ENCODE measurements at regions not wholly inside any gene's neighbourhood (a gene's known extent, or its start where the extent isn't known, plus 50 kb on each side); places are given as distances from the start of the nearest gene placed in this dataset.

- H3K27me3 ChIP-seq (replicated peaks in 1 of 7), result peaks cover 0 to 28% (median 0%) of the 10 kb centered on the region in 7 donors
- no peak overlapping the region for H3K27ac ChIP-seq
- intact Hi-C loops (cut with DNase I; ENCODE audit: low total_unique reads), result no loop called here
- no peak overlapping the region for H3K4me3 ChIP-seq
- no peaks in the 10 kb centered on the region for H3K4me1 ChIP-seq
- TF ChIP-seq POLR2AphosphoS5 (IDR thresholded peaks at IDR 0.05) (no peak), CTCF (IDR thresholded peaks at IDR 0.05 in 8 of 11, conservative IDR thresholded peaks at IDR 0.05 in 3 of 11) (no peak), POLR2A (IDR thresholded peaks at IDR 0.05) (no peak)
- DNase-seq, result no peak
- no peaks in the 10 kb centered on the region for H3K36me3 ChIP-seq
- no peaks in the 10 kb centered on the region for H3K9me3 ChIP-seq
- 79 to 92% (median 84%) methylated on average over 4 of the region's 4 CpGs for WGBS, 5 donors
These were observed 127.2 kb downstream of the UTP18 start for GRCh38 chr17:51387582-51387981.

- Histone ChIP-seq H3K27ac (no peak overlapping the region), H3K36me3 (no peaks in the 10 kb centered on the region), H3K4me1 (no peaks in the 10 kb centered on the region), H3K9me3 (no peaks in the 10 kb centered on the region), H3K4me3 (no peak overlapping the region), H3K27me3 (replicated peaks in 1 of 7) (peaks cover 0 to 28% (median 0%) of the 10 kb centered on the region in 7 donors)
- no peak for TF ChIP-seq CTCF (IDR thresholded peaks at IDR 0.05 in 8 of 11, conservative IDR thresholded peaks at IDR 0.05 in 3 of 11)
- no peak for TF ChIP-seq POLR2A (IDR thresholded peaks at IDR 0.05)
- no peak for TF ChIP-seq POLR2AphosphoS5 (IDR thresholded peaks at IDR 0.05)
- WGBS, 5 donors, result 69 to 93% (median 83%) methylated on average over 2 of the region's 2 CpGs
- intact Hi-C loops (cut with DNase I; ENCODE audit: low total_unique reads), result no loop called here
- DNase-seq, result no peak
These were observed 127.6 kb downstream of the UTP18 start for GRCh38 chr17:51387986-51388385.

- Histone ChIP-seq H3K4me3 (no peak overlapping the region), H3K9me3 (no peaks in the 10 kb centered on the region), H3K27ac (no peak overlapping the region), H3K27me3 (replicated peaks in 1 of 7) (peaks cover 0 to 28% (median 0%) of the 10 kb centered on the region in 7 donors), H3K4me1 (no peaks in the 10 kb centered on the region), H3K36me3 (no peaks in the 10 kb centered on the region)
- WGBS, 5 donors, result 65 to 76% (median 68%) methylated on average over 1 of the region's 1 CpG
- DNase-seq, result no peak
- no peak for TF ChIP-seq POLR2AphosphoS5 (IDR thresholded peaks at IDR 0.05)
- intact Hi-C loops (cut with DNase I; ENCODE audit: low total_unique reads), result no loop called here
These were observed 129.5 kb downstream of the UTP18 start for GRCh38 chr17:51389875-51390274.

- Histone ChIP-seq H3K27ac (no peak overlapping the region), H3K27me3 (replicated peaks in 1 of 7) (peaks cover 0 to 20% (median 0%) of the 10 kb centered on the region in 7 donors), H3K4me1 (no peaks in the 10 kb centered on the region), H3K9me3 (no peaks in the 10 kb centered on the region), H3K4me3 (no peak overlapping the region), H3K36me3 (no peaks in the 10 kb centered on the region)
- no peak for TF ChIP-seq POLR2A (IDR thresholded peaks at IDR 0.05)
- TF ChIP-seq CTCF (IDR thresholded peaks at IDR 0.05 in 8 of 11, conservative IDR thresholded peaks at IDR 0.05 in 3 of 11), result no peak
- no peak for TF ChIP-seq POLR2AphosphoS5 (IDR thresholded peaks at IDR 0.05)
- 64 to 79% (median 68%) methylated on average over 8 of the region's 8 CpGs for WGBS, 5 donors
- no peak for DNase-seq
- intact Hi-C loops (cut with DNase I; ENCODE audit: low total_unique reads), result no loop called here
These were observed 131.8 kb downstream of the UTP18 start for GRCh38 chr17:51391982-51392654.

All from spleen (tissue), 11 donors.